PC-9 (cell line): ENCODE measurements at regions not wholly inside any gene's neighbourhood (a gene's known extent, or its start where the extent isn't known, plus 50 kb on each side); places are given as distances from the start of the nearest gene placed in this dataset.

Experiments
- BruUV-seq: library from RNA; stranded (reverse); fragments of 400-500 nt; replicated peaks from 2 replicates; lab custom pipeline; 2021; lab: Mats Ljungman, UMichigan
- CTCF ChIA-PET: fragments of 300-600 bp; sonication (Branson Sonifier 250); formaldehyde crosslinking; loops from one replicate; lab custom pipeline; 2022; ENCODE audit warnings: antibody characterized with exemption; lab: Charles Lee
- POLR2A ChIA-PET: fragments of 300-600 bp; sonication (Branson Sonifier 250); formaldehyde crosslinking; loops from one replicate; lab custom pipeline; 2022; ENCODE audit warnings: antibody characterized with exemption; ENCODE audit not compliant: unreplicated experiment; lab: Charles Lee
- DNase-seq, 2 experiments: peaks; one replicate each; pipeline versions ENCODE4 v3.0.0 to v3.0.0-alpha.2; 2015 to 2022; ENCODE audit warnings: mixed read lengths in 1 of 2
- H2AFZ ChIP-seq: fragments of 200-600 bp; sonication (generic); 2 replicates; pipeline ENCODE4 v1.8.1; 2017; ENCODE audit warnings: antibody characterized with exemption
- H3F3A ChIP-seq: fragments of 200-600 bp; sonication (generic); 2 replicates; pipeline ENCODE4 v1.8.1; 2017; ENCODE audit warnings: antibody characterized with exemption, mild to moderate bottlenecking, low read depth; ENCODE audit not compliant: insufficient read depth
- H3K27ac ChIP-seq: fragments of 200-600 bp; sonication (generic); 2 replicates; pipeline ENCODE4 v1.6.1; 2016; ENCODE audit warnings: mixed run types
- H3K27me3 ChIP-seq: fragments of 200-600 bp; sonication (generic); 2 replicates; pipeline ENCODE4 v1.6.1; 2016; ENCODE audit warnings: low read depth, mixed run types; ENCODE audit not compliant: insufficient read depth
- H3K36me3 ChIP-seq: fragments of 200-600 bp; sonication (generic); 2 replicates; pipeline ENCODE4 v1.6.1; 2016; ENCODE audit warnings: low read depth, mixed run types
- H3K4me1 ChIP-seq: fragments of 200-600 bp; sonication (generic); replicated peaks from 2 replicates; pipeline ENCODE4 v1.6.1; 2016; ENCODE audit warnings: mixed run types; ENCODE audit not compliant: insufficient read depth
- H3K4me2 ChIP-seq: fragments of 200-600 bp; sonication (generic); 2 replicates; pipeline ENCODE4 v1.6.1; 2017; ENCODE audit warnings: mixed run types
- H3K4me3 ChIP-seq: fragments of 200-600 bp; sonication (generic); 2 replicates; pipeline ENCODE4 v1.6.1; 2016; ENCODE audit warnings: mixed run types
- H3K79me2 ChIP-seq: fragments of 200-600 bp; sonication (generic); 2 replicates; pipeline ENCODE4 v1.6.1; 2017; ENCODE audit warnings: low read depth, mixed run types
- H3K9me2 ChIP-seq: fragments of 200-600 bp; sonication (generic); 2 replicates; pipeline ENCODE4 v1.8.1; 2017; ENCODE audit warnings: mild to moderate bottlenecking; ENCODE audit not compliant: insufficient read depth
- H3K9me3 ChIP-seq: fragments of 200-600 bp; sonication (generic); 2 replicates; pipeline ENCODE4 v1.8.1; 2016; ENCODE audit warnings: low read depth; ENCODE audit not compliant: insufficient read depth
- H4K20me1 ChIP-seq: fragments of 200-600 bp; sonication (generic); 2 replicates; pipeline ENCODE4 v1.8.1; 2017; ENCODE audit not compliant: insufficient read depth
- EZH2 ChIP-seq: fragments of 200-600 bp; sonication (generic); IDR thresholded peaks from 2 replicates; pipeline ENCODE4 v1.8.0; 2017; ENCODE audit warnings: antibody characterized with exemption, low read depth
- intact Hi-C: fragments of 100-400 bp; cut with micrococcal nuclease; formaldehyde crosslinking; loops from one replicate; pipeline ENCODE4 v1.10.0; 2022; ENCODE audit not compliant: unreplicated experiment
- TF ChIP-seq, protein P1 (sequence below): fragments of 200-600 bp; sonication (generic); conservative IDR thresholded peaks from 2 replicates; pipeline ENCODE4 v1.6.1; 2017; ENCODE audit warnings: mixed run types, antibody characterized with exemption, mild to moderate bottlenecking, moderate library complexity

DNA sequence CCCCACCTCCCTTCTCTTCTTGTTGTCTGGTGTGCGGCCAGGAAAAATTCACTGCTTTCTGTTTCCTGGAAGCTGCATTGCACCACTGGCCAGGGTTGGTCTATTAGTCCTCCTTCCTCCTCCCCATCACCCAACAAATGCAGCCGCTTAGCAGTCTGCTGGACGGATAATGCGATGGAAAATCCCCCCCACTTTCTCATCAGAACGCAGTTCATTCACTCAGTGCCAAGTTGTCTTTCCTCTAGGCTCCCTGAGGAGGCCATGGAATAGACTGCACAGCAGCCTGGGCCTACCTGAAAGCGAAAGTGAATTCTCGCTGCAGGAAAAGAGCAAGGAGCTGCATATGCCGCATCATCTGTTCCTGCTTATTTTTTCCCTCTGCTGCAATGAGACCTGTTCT, 513.6 kb downstream of the METTL15 start:
- Histone ChIP-seq H3K4me3 (no peak overlapping the region), H3K36me3 (no peaks in the 10 kb centered on the region), H3K4me1 (peaks cover 16% of the 10 kb centered on the region), H3K79me2 (no peaks in the 10 kb centered on the region), H4K20me1 (no peaks in the 10 kb centered on the region), H3K9me2 (no peaks in the 10 kb centered on the region), H3K4me2 (no peak overlapping the region), H2AFZ (no peak overlapping the region), H3K9me3 (no peaks in the 10 kb centered on the region), H3K27me3 (no peaks in the 10 kb centered on the region), H3K27ac (no peak overlapping the region), H3F3A (peaks cover 11% of the 10 kb centered on the region; the same call in 1 of the 2 replicates)
- TF ChIP-seq, protein P1, sequence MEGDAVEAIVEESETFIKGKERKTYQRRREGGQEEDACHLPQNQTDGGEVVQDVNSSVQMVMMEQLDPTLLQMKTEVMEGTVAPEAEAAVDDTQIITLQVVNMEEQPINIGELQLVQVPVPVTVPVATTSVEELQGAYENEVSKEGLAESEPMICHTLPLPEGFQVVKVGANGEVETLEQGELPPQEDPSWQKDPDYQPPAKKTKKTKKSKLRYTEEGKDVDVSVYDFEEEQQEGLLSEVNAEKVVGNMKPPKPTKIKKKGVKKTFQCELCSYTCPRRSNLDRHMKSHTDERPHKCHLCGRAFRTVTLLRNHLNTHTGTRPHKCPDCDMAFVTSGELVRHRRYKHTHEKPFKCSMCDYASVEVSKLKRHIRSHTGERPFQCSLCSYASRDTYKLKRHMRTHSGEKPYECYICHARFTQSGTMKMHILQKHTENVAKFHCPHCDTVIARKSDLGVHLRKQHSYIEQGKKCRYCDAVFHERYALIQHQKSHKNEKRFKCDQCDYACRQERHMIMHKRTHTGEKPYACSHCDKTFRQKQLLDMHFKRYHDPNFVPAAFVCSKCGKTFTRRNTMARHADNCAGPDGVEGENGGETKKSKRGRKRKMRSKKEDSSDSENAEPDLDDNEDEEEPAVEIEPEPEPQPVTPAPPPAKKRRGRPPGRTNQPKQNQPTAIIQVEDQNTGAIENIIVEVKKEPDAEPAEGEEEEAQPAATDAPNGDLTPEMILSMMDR, result no peak
- no peak for TF ChIP-seq EZH2
- DNase-seq, result no peak
- POLR2A ChIA-PET, result no interaction called here
- BruUV-seq, result no TSS peak
- intact Hi-C loops, result no loop called here
- CTCF ChIA-PET, result no interaction called here

DNA sequence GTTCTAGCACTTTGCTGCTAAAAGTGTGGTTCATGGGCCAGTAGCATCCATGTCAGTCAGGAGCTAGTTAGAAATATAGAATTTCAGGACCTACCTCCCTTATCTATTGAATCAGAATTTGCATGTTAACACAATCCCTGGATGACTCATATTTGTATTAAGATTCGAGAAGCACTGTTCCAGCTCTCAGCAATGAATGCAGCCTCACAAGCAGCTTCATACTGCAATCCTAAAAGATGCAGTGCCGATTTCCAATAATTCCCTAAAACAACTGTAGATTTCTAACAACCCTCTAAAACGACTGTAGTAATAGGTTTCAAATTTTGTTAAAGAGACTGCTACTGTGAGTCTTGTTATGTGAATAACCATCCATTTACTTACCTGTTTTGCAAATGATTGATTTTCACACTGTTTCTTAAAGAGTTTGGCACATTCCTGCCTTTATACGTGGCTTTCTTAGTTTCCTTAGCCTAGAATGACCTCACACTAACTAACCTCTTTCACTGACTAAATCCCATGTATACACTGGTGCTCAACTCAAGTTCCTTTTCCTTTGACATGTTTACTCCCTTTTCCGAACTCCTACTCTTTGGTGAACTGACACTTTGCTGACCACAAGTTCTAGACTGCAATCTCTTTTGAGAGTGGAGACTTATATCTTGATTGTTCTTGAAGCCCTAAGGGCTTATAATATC, 511.8 kb downstream of the METTL15 start:
- H3K27ac ChIP-seq, result peak overlapping the region; percentile 54
- peaks cover 11% of the 10 kb centered on the region; the same call in 1 of the 2 replicates for H3F3A ChIP-seq
- no peaks in the 10 kb centered on the region for H3K9me3 ChIP-seq
- H3K36me3 ChIP-seq, result no peaks in the 10 kb centered on the region
- no TSS peak for BruUV-seq
- H3K4me2 ChIP-seq, result peak overlapping the region; percentile 51
- POLR2A ChIA-PET, result interaction anchor here (0.7 kb wide), 2 partner anchors 81 to 560 kb away, joined by 7 to 17 read pairs; no protein-coding TSS in a partner anchor
- intact Hi-C loops, result no loop called here
- no peaks in the 10 kb centered on the region for H3K9me2 ChIP-seq
- H3K27me3 ChIP-seq, result no peaks in the 10 kb centered on the region
- peak overlapping the region; percentile 14; the same call in 1 of the 2 replicates for H3K4me3 ChIP-seq
- peaks cover 16% of the 10 kb centered on the region for H3K4me1 ChIP-seq
- H4K20me1 ChIP-seq, result no peaks in the 10 kb centered on the region
- H2AFZ ChIP-seq, result no peak overlapping the region
- H3K79me2 ChIP-seq, result no peaks in the 10 kb centered on the region
- CTCF ChIA-PET, result no interaction called here
- TF ChIP-seq, protein P1, result no peak
- no peak for TF ChIP-seq EZH2
- DNase-seq, result peak; percentile 24 to 68

DNA sequence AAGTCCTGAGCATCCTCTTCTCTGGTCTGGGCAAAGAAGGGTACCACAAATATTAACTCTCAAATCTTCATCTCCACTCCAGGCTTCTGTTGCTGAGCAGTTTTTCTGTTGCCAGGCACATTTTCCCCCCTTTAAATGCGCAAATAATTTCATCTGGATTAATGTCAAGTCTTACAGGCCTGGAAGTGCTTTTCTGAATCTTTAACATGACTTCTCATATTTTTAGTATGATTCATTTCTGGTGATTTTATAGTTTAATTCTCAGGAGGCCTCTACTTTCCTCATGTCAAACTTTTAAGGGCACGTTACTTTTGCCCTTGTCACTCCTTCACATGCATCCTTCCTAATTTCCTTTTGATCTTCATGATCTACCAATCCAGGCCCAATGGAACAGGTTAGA, 510.2 kb downstream of the METTL15 start:
- POLR2A ChIA-PET, result no interaction called here
- TF ChIP-seq, protein P1, result no peak
- TF ChIP-seq EZH2, result no peak
- no peak overlapping the region for H3K4me3 ChIP-seq
- CTCF ChIA-PET, result no interaction called here
- H3K4me1 ChIP-seq, result peaks cover 16% of the 10 kb centered on the region
- no peaks in the 10 kb centered on the region for H3K27me3 ChIP-seq
- H3F3A ChIP-seq, result peaks cover 11% of the 10 kb centered on the region; the same call in 1 of the 2 replicates
- no peak for DNase-seq
- no peak overlapping the region for H3K27ac ChIP-seq
- no peaks in the 10 kb centered on the region for H3K36me3 ChIP-seq
- no peak overlapping the region for H3K4me2 ChIP-seq
- H3K79me2 ChIP-seq, result no peaks in the 10 kb centered on the region
- no peaks in the 10 kb centered on the region for H3K9me3 ChIP-seq
- H2AFZ ChIP-seq, result no peak overlapping the region
- intact Hi-C loops, result no loop called here
- no peaks in the 10 kb centered on the region for H4K20me1 ChIP-seq
- BruUV-seq, result no TSS peak
- no peaks in the 10 kb centered on the region for H3K9me2 ChIP-seq
